DOHH2 (cell line): ENCODE measurements at regions not wholly inside any gene's neighbourhood (a gene's known extent, or its start where the extent isn't known, plus 50 kb on each side); places are given as distances from the start of the nearest gene placed in this dataset.

Source experiments
- CTCF ChIP-seq: fragments of 200-600 bp; sonication (generic); IDR thresholded peaks from one replicate; pipeline ENCODE4 v1.5.1; 2014; ENCODE audit warnings: antibody characterized with exemption, mild to moderate bottlenecking, low read depth, low read length; ENCODE audit not compliant: poor library complexity, severe bottlenecking
- EZH2phosphoT487 ChIP-seq: fragments of 200-600 bp; sonication (generic); IDR thresholded peaks from 2 replicates; pipeline ENCODE4 v1.6.1; 2017; ENCODE audit warnings: borderline replicate concordance, mild to moderate bottlenecking, antibody characterized with exemption, low read length, moderate library complexity, mixed read lengths

GRCh38 chr10:32123021-32123420 lies 66.8 kb upstream of the KIF5B start:
- TF ChIP-seq CTCF = no peak
- no peak for TF ChIP-seq EZH2phosphoT487
